Astrocyte of the hippocampus (primary cell): ENCODE measurements at regions not wholly inside any gene's neighbourhood (a gene's known extent, or its start where the extent isn't known, plus 50 kb on each side); places are given as distances from the start of the nearest gene placed in this dataset.

Experiments used
- DNase-seq: peaks from one replicate; pipeline ENCODE4 v3.0.0; 2011; ENCODE audit warnings: low read depth, low spot score

GRCh38 chr2:221836095-221836494, 264.0 kb upstream of the EPHA4 start:
- DNase-seq: peak; percentile 57

- no peak for DNase-seq
These were observed 261.9 kb upstream of the EPHA4 start for GRCh38 chr2:221833966-221834365.

DNA sequence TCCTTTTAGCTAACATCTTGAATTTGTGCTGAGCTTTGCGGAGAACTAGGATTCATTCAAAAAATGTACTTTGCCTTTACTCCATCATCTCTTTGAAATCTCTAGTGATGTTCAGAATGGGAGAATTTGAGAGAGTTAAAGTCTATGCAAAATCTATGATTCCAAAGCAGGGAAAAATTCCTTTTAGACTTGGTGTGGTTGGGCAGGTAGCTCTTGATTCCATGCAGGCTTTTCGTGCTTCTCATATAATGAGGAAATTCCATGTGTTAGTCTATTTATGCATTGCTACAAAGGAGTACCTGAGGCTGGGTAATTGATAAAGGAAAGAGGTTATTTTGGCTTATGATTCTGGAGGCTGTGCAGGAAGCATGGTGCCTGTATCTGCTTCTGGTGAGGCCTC, 258.9 kb upstream of the EPHA4 start:
- no peak for DNase-seq

- DNase-seq: peak; percentile 41
These were observed 250.3 kb upstream of the EPHA4 start for GRCh38 chr2:221822416-221822815.

DNA sequence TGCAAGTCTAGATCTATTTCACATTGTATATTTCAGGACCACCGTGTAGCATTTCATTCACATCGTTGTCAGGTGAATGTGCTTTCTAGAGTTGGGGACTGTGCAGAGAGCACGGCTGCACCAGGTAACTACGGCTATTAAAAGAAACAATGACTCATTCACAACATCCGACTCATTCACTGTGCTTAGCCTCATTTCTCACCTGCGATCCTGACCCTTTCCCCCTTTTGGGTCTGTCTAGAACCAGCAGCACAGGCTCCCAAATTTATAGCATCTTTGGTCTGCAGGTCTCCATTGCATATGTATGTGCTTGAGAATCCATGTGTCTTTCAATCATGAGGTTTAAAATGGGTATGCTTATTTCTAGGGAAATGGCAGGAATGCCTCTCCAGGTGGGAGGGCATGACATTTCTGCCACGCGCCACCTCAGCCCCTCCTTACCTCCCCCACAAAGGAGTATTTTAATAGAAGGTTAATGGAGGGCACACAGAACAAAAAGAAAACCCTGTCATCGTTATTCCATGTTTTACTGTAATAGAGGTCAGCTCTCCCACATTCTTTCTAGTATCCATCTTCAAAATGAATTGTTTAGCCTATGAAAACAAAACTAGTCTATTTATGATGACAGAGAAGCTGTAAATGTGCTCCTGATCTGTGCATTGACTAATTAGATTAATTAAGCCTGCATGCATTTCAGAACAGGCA, 246.7 kb upstream of the EPHA4 start:
- no peak for DNase-seq

DNA sequence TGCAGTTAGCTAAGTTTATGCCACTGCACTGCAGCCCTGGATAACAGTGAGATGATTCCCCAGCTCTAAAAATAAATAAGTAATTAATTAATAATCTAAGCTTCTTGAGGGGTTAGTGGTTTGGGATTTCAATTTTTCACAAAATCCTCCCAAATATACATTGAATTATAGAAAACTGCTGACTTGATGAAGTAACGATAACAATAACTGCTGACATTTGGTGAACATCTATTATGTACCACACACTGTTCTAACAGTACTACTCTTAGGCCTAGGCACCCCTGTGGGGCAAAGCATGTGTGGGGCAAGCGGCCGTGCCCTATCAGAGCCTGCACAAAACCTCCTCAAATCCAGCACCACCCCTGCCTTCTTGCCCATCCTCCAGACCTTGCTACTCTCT, 245.8 kb upstream of the EPHA4 start:
- DNase-seq: no peak

- DNase-seq: peak; percentile 68
These were observed 244.9 kb upstream of the EPHA4 start for GRCh38 chr2:221817052-221817451.

DNA sequence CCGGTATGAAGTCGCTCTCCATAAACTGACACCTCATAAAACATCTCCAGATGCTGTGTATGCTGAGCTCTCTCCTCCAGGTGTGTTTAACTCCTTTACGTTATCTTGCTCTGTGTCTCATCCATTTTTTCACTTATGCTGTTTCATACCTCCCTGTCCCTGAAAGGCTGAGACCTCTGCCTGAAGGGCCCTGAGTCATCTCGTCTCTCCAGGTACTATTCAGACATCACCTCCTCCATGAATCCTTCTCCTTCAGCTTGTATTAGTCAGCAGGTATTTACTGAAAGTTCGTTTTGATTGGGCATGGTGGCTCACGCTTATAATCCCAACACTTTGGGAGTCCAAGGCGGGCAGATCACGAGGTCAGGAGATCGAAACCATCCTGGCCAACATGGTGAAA, 244.5 kb upstream of the EPHA4 start:
- DNase-seq: no peak

DNA sequence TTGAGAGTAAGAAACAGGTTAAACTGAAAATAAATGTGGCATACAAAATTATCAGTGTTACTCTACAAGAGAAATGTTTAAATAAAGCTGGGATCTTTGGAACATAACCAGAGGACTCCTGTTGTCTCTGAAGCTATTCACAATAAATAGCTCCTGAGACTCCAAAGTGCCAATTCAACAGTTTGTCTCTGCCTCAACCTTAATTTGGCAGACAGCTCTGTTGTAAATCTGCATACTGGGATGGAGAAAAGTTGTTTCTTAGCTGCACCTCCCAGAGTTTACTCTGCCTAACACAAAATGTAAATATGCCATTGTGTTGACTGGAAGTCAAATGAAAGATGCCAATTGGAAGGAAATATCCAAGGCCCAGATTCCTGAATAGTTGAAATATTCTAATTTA, 238.5 kb upstream of the EPHA4 start:
- no peak for DNase-seq

DNA sequence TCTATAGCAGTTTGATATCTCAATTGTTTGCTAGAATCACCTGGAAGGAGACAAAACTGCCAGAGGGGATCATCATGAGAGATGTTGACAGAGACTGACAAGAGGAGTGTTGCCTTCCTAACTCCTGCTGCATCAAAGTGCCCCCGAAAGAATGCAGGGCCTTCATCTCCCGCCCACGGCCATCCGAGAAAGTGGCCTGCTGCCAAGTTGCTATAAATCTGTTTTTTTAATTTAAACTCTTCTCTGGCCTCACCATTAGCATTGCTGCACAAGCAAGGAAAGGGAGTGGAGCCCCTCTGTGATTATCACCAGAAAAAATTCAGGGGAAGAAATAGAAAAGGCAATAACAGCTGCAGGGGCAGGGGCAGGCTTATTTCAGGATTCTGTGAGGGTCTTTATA, 238.1 kb upstream of the EPHA4 start:
- DNase-seq: no peak

- no peak for DNase-seq
These were observed 236.4 kb upstream of the EPHA4 start for GRCh38 chr2:221808488-221808887.

- DNase-seq: no peak
These were observed 235.6 kb upstream of the EPHA4 start for GRCh38 chr2:221807706-221808105.

DNA sequence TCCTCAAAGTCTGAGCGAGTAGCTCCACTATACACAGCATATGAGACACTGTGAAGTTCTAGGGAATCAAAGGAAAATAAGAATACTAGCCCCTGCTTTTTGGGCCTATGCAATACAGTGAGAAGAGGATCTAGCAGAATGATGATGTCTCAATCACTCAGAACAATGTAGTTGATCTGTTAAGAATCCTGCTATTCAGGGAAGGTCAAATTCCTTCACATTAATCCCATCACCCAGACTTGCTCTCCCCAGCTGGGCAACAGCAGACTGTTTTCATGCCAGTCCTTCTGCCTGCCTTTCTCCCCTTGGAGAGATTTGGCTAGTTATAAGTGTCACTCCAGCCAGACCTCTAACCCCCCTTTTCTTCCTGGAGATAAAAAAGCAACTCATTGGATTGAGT, 230.0 kb upstream of the EPHA4 start:
- no peak for DNase-seq

DNA sequence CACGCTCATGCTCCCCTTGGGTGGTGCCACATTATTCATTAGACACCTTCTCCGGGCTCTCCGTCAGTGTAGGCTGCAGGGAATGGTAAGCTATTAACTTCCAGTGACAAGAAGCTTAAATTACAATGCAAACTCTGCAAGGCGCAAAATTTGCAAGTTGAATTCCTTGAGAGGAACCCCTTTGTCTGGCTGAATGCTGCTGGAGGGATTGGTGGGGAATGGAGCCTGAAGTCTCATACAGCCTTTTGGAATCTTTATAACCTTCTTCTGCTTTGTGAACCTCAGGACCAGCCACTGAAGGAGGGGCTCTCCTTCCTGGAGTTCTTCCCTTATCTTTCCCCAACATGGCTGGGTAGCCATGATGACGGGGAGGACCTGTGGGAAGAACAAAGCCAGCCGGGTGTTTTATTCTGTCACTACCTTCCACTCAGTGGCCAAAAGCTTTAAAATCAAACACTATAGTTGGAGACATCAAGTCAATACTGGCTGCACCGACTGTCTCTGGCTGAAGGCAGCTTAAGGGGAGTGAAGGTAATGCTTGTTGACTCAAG, 220.9 kb upstream of the EPHA4 start:
- no peak for DNase-seq

GRCh38 chr2:221791844-221792243, 219.7 kb upstream of the EPHA4 start:
- peak; percentile 24 for DNase-seq

DNA sequence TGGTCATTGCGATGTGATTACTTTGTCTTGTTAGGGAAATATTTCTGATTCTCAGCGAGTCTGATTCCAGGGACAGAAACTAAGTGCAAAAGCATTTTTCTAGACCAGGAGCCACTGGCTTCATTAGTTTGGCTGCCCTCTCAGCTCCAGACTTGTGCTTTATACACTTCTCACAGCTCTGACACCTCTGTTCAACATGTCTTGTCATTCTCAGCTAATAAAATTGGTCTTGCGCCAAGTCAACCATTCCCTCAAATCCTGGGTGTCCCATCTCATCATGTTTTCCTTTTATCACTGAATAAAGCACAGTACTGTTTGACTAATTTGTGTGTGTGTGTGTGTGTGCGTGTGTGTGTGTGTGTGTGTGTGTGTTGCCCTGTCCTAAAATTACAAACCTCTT, 215.5 kb upstream of the EPHA4 start:
- peak; percentile 19 for DNase-seq

- DNase-seq: no peak
These were observed 214.3 kb upstream of the EPHA4 start for GRCh38 chr2:221786297-221786926.

- DNase-seq: peak; percentile 67
These were observed 208.2 kb upstream of the EPHA4 start for GRCh38 chr2:221780281-221780688.

GRCh38 chr2:221779614-221780067, 207.5 kb upstream of the EPHA4 start:
- DNase-seq: peak; percentile 95

DNA sequence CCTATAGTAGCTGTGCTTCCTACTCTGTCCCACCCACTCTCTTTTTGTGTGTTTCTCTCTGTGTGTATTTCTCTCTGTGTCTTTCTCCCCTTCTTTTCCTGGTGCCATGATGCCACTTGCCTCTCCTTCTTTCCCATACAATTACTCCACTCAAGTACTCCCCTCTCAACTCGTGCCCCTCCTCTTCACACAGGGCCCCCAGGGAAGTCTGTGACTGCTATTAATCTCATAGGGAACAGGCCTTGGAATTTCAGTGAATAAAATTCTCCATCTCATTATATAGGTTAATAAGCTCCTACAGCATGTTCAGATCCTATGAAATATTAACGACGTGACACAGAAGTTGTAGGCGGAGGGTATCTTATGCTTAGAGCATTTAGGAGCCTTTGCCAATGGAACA, 205.9 kb upstream of the EPHA4 start:
- DNase-seq: no peak

- no peak for DNase-seq
These were observed 205.0 kb upstream of the EPHA4 start for GRCh38 chr2:221777119-221777518.

DNA sequence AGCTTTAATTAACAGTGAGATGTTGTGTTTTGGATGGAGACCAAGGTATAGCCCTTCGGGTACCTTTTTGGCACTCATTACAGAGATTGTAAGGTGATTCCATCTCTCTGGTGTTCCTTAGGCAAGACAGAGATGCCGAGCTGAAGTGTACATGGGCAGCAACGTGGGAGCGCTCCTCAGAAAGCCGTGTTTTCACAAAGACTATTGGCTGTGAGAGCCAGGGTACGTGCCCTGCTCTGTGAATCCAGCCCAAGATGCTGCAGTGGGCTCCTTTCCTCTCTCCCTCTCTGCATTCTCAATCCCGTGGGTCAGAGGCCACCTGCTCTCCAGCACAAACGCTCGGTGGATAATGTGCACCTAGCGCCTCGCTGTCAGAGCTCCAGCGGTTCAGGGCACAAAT, 203.0 kb upstream of the EPHA4 start:
- no peak for DNase-seq

- no peak for DNase-seq
These were observed 202.0 kb upstream of the EPHA4 start for GRCh38 chr2:221774136-221774535.
